SK-N-SH (cell line): ENCODE measurements at regions not wholly inside any gene's neighbourhood (a gene's known extent, or its start where the extent isn't known, plus 50 kb on each side); places are given as distances from the start of the nearest gene placed in this dataset.

Experiments used
- CTCF ChIA-PET: fragments of 300-600, 350-600 bp; formaldehyde crosslinking; extraction: SDS; loops from one replicate; lab custom pipeline; 2021; lab: Yijun Ruan, JAX
- POLR2A ChIA-PET: fragments of 350-600 bp; sonication (Branson Sonifier 250); formaldehyde crosslinking; extraction: SDS; loops from one replicate; lab custom pipeline; 2020; ENCODE audit warnings: antibody characterized with exemption, inconsistent platforms; lab: Yijun Ruan, JAX
- DNase-seq: peaks from one replicate; pipeline ENCODE4 v3.0.0; 2012
- H2AFZ ChIP-seq: fragments of 200-600 bp; sonication (generic); 2 replicates; pipeline ENCODE4 v1.8.1; 2016; ENCODE audit warnings: antibody characterized with exemption, mild to moderate bottlenecking, low read depth
- H3F3A ChIP-seq: fragments of 200-600 bp; sonication (generic); replicated peaks from 2 replicates; pipeline ENCODE3; 2016; ENCODE audit warnings: antibody characterized with exemption, mild to moderate bottlenecking; ENCODE audit not compliant: insufficient read depth
- H3K27ac ChIP-seq, 2 experiments: fragments of 200-500 bp in 1 of 2; fragments of 200-600 bp in 1 of 2; sonication (Bioruptor generic) in 1 of 2; sonication (generic), shearing (Covaris generic) in 1 of 2; 2 replicates each; pipeline versions ENCODE4 v1.5.1 to v1.6.1; 2014 to 2016; ENCODE audit warnings: low read depth in 2 of 2, inconsistent platforms in 1 of 2, low read length in 1 of 2, mild to moderate bottlenecking in 1 of 2, mixed read lengths in 1 of 2
- H3K27me3 ChIP-seq: fragments of 200-600 bp; sonication (generic), shearing (Covaris generic); 2 replicates; pipeline ENCODE4 v1.6.1; 2016; ENCODE audit warnings: mixed run types; ENCODE audit not compliant: insufficient read depth
- H3K36me3 ChIP-seq, 2 experiments: fragments of 200-500 bp in 1 of 2; fragments of 200-600 bp in 1 of 2; sonication (Bioruptor generic) in 1 of 2; sonication (generic) in 1 of 2; replicated peaks in 1 of 2; 2 replicates each; pipeline versions ENCODE3 to v1.5.1; 2014 to 2016; ENCODE audit warnings: low read length in 1 of 2, mild to moderate bottlenecking in 1 of 2; ENCODE audit not compliant: insufficient read depth in 2 of 2, control insufficient read depth in 1 of 2
- H3K4me1 ChIP-seq, 2 experiments: fragments of 200-500 bp in 1 of 2; fragments of 200-600 bp in 1 of 2; sonication (Bioruptor generic) in 1 of 2; sonication (generic), shearing (Covaris generic) in 1 of 2; 2 replicates each; pipeline versions ENCODE4 v1.5.1 to v1.6.1; 2014 to 2016; ENCODE audit warnings: low read depth in 1 of 2, low read length in 1 of 2, mixed run types in 1 of 2; ENCODE audit not compliant: insufficient read depth in 2 of 2, control insufficient read depth in 1 of 2
- H3K4me2 ChIP-seq: fragments of 200-600 bp; sonication (generic), shearing (Covaris generic); 2 replicates; pipeline ENCODE4 v1.6.1; 2017; ENCODE audit warnings: mixed run types
- H3K4me3 ChIP-seq, 2 experiments: fragments of 200-500 bp in 1 of 2; fragments of 200-600 bp in 1 of 2; sonication (Bioruptor generic) in 1 of 2; sonication (generic), shearing (Covaris generic) in 1 of 2; 2 replicates each; pipeline versions ENCODE4 v1.5.1 to v1.8.1; 2014 to 2016; ENCODE audit warnings: low read depth in 2 of 2, inconsistent platforms in 1 of 2, low read length in 1 of 2, mild to moderate bottlenecking in 1 of 2, mixed read lengths in 1 of 2, moderate library complexity in 1 of 2
- H3K79me2 ChIP-seq: fragments of 200-600 bp; sonication (generic); 2 replicates; pipeline ENCODE4 v1.8.1; 2017; ENCODE audit warnings: mild to moderate bottlenecking; ENCODE audit not compliant: insufficient read depth
- H3K9ac ChIP-seq: fragments of 200-600 bp; sonication (generic); 2 replicates; pipeline ENCODE4 v1.6.1; 2017; ENCODE audit warnings: mixed run types
- H3K9me2 ChIP-seq: fragments of 200-600 bp; sonication (generic); 2 replicates; pipeline ENCODE4 v1.6.1; 2017; ENCODE audit warnings: mixed run types
- H3K9me3 ChIP-seq: fragments of 200-600 bp; sonication (generic); 2 replicates; pipeline ENCODE4 v1.6.1; 2017; ENCODE audit warnings: mixed run types, mild to moderate bottlenecking, moderate library complexity
- H4K20me1 ChIP-seq: fragments of 200-600 bp; sonication (generic); 2 replicates; pipeline ENCODE4 v1.6.1; 2017; ENCODE audit warnings: mild to moderate bottlenecking, mixed run types; ENCODE audit not compliant: insufficient read depth
- CTCF ChIP-seq: fragments of 200-600 bp; sonication (generic); IDR thresholded peaks from 2 replicates; pipeline ENCODE4 v1.6.1; 2017; ENCODE audit warnings: antibody characterized with exemption, mild to moderate bottlenecking, moderate library complexity
- ELF1 ChIP-seq: IDR thresholded peaks from 2 replicates; pipeline ENCODE4 v1.4.0; 2012
- EP300 ChIP-seq, 2 experiments: IDR thresholded peaks; 2 replicates each; pipeline versions ENCODE4 v1.4.0 to v1.6.1; 2012; ENCODE audit warnings: borderline replicate concordance in 1 of 2, low read depth in 1 of 2, low read length in 1 of 2
- FOSL2 ChIP-seq: IDR thresholded peaks from 2 replicates; pipeline ENCODE4 v1.4.0; 2012; ENCODE audit warnings: low read depth, mild to moderate bottlenecking, moderate library complexity, borderline replicate concordance
- FOXM1 ChIP-seq: IDR thresholded peaks from 2 replicates; pipeline ENCODE4 v1.4.0; 2012; ENCODE audit warnings: low read depth, mild to moderate bottlenecking
- GATA2 ChIP-seq: sonication (generic); formaldehyde crosslinking; IDR thresholded peaks from 2 replicates; pipeline ENCODE4 v1.5.0; 2020; ENCODE audit warnings: mild to moderate bottlenecking, missing genetic modification reagents
- IRF3 ChIP-seq: fragments of 150-350 bp; IDR thresholded peaks from 2 replicates; pipeline ENCODE4 v1.6.1; 2016; ENCODE audit warnings: mild to moderate bottlenecking, low read depth, low read length
- JUND ChIP-seq: IDR thresholded peaks from 2 replicates; pipeline ENCODE4 v1.4.0; 2012
- MEF2A ChIP-seq: IDR thresholded peaks from 2 replicates; pipeline ENCODE4 v1.4.0; 2012; ENCODE audit warnings: low read depth, borderline replicate concordance
- NFIC ChIP-seq: IDR thresholded peaks from 2 replicates; pipeline ENCODE4 v1.4.0; 2012; ENCODE audit warnings: borderline replicate concordance
- RXRA ChIP-seq: IDR thresholded peaks from 2 replicates; pipeline ENCODE4 v1.4.0; 2012; ENCODE audit warnings: low read depth, mild to moderate bottlenecking, borderline replicate concordance
- SIN3A ChIP-seq: IDR thresholded peaks from 2 replicates; pipeline ENCODE4 v1.6.1; 2012; ENCODE audit warnings: low read depth, mild to moderate bottlenecking, low read length, moderate library complexity, borderline replicate concordance
- SMC3 ChIP-seq: IDR thresholded peaks from 2 replicates; pipeline ENCODE4 v1.6.1; 2012; ENCODE audit warnings: low read depth, low read length, improper control_type of control experiment
- TAF1 ChIP-seq: IDR thresholded peaks from 2 replicates; pipeline ENCODE4 v1.6.1; 2012; ENCODE audit warnings: low read depth, mild to moderate bottlenecking, low read length, moderate library complexity, borderline replicate concordance
- TCF12 ChIP-seq: IDR thresholded peaks from 2 replicates; pipeline ENCODE4 v1.4.0; 2012
- YY1 ChIP-seq: IDR thresholded peaks from 2 replicates; pipeline ENCODE4 v1.4.0; 2012; ENCODE audit warnings: low read depth, mild to moderate bottlenecking
- ZBTB33 ChIP-seq: IDR thresholded peaks from 2 replicates; pipeline ENCODE4 v1.4.0; 2012; ENCODE audit warnings: low read depth, borderline replicate concordance
- WGBS: methylation state at CpG from one replicate; pipeline ENCODE4 v1.1.6; 2017; ENCODE audit warnings: low lambda C conversion rate; 5-methylcytosine and 5-hydroxymethylcytosine counted together

- Histone ChIP-seq H3F3A (no peaks in the 10 kb centered on the region), H3K27me3 (no peaks in the 10 kb centered on the region), H3K36me3 (no peaks in the 10 kb centered on the region), H2AFZ (no peak overlapping the region), H3K9ac (no peak overlapping the region), H3K4me1 (no peaks in the 10 kb centered on the region; a peak in 1 of 4 replicates), H3K4me2 (no peak overlapping the region), H3K4me3 (no peak overlapping the region), H4K20me1 (no peaks in the 10 kb centered on the region), H3K9me2 (no peaks in the 10 kb centered on the region), H3K79me2 (no peaks in the 10 kb centered on the region), H3K9me3 (no peaks in the 10 kb centered on the region), H3K27ac (no peak overlapping the region)
- TF ChIP-seq FOSL2: no peak
- no peak for TF ChIP-seq NFIC
- TF ChIP-seq YY1: no peak
- WGBS: 89% methylated on average over 5 of the region's 5 CpGs
- no peak for DNase-seq
- ChIA-PET CTCF (interaction anchor here (0.6 to 9.8 kb wide), 3 partner anchors 256 to 370 kb away, joined by 3 to 57 read pairs (median 3); no protein-coding TSS in a partner anchor), POLR2A (no interaction called here)
These were observed 292.8 kb upstream of the PMFBP1 start for GRCh38 chr16:72464597-72465368.

- ChIA-PET POLR2A (no interaction called here), CTCF (interaction anchor here (9.8 kb wide), 1 partner anchor 339 kb away, joined by 57 read pairs; no protein-coding TSS in a partner anchor)
- Histone ChIP-seq H2AFZ (no peak overlapping the region), H3K27me3 (no peaks in the 10 kb centered on the region), H3K27ac (no peak overlapping the region), H3K4me1 (no peaks in the 10 kb centered on the region; a peak in 1 of 4 replicates), H3K9me2 (no peaks in the 10 kb centered on the region), H3K79me2 (no peaks in the 10 kb centered on the region), H3K9me3 (no peaks in the 10 kb centered on the region), H3K9ac (no peak overlapping the region), H3F3A (no peaks in the 10 kb centered on the region), H3K36me3 (no peaks in the 10 kb centered on the region), H4K20me1 (no peaks in the 10 kb centered on the region), H3K4me2 (no peak overlapping the region), H3K4me3 (no peak overlapping the region)
- TF ChIP-seq RXRA (no peak), TCF12 (no peak), JUND (no peak), TAF1 (no peak), SMC3 (no peak)
- WGBS: 94% methylated on average over 1 of the region's 1 CpG
- DNase-seq: no peak
These were observed 292.1 kb upstream of the PMFBP1 start for GRCh38 chr16:72464052-72464451.

GRCh38 chr16:72458035-72458434 is 286.1 kb upstream of the PMFBP1 start:
- Histone ChIP-seq H3K27me3 (no peaks in the 10 kb centered on the region), H3K4me2 (no peak overlapping the region), H3K79me2 (no peaks in the 10 kb centered on the region), H3K9ac (no peak overlapping the region), H3K4me3 (no peak overlapping the region), H3K27ac (no peak overlapping the region), H3K9me2 (no peaks in the 10 kb centered on the region), H3K36me3 (no peaks in the 10 kb centered on the region), H2AFZ (no peak overlapping the region), H4K20me1 (no peaks in the 10 kb centered on the region), H3K9me3 (peaks cover 14% of the 10 kb centered on the region; the same call in 1 of the 2 replicates), H3F3A (no peaks in the 10 kb centered on the region), H3K4me1 (no peaks in the 10 kb centered on the region)
- ChIA-PET POLR2A (no interaction called here), CTCF (interaction anchor here (0.8 to 1.8 kb wide), 3 partner anchors 9 to 333 kb away, joined by 3 to 6 read pairs (median 3); no protein-coding TSS in a partner anchor)
- no peak for DNase-seq
- WGBS: 100% methylated on average over 2 of the region's 2 CpGs
- TF ChIP-seq IRF3: no peak
- no peak for TF ChIP-seq ZBTB33
- no peak for TF ChIP-seq SIN3A
- no peak for TF ChIP-seq GATA2
- TF ChIP-seq YY1: no peak
- TF ChIP-seq ELF1: no peak
- TF ChIP-seq RXRA: no peak
- no peak for TF ChIP-seq MEF2A
- no peak for TF ChIP-seq CTCF
- TF ChIP-seq EP300 (IDR thresholded peaks at IDR 0.05; ENCODE audit: borderline replicate concordance in 1 of 2, low read depth in 1 of 2, low read length in 1 of 2): no peak
- no peak for TF ChIP-seq NFIC
- no peak for TF ChIP-seq FOXM1
